ENCODE measurements at regions not wholly inside any gene's neighbourhood (a gene's known extent, or its start where the extent isn't known, plus 50 kb on each side); places are given as distances from the start of the nearest gene placed in this dataset.
"Not testable (repeated sequence)": the region's sequence is repeated elsewhere in the genome, so short reads cannot be mapped to it uniquely, and the experiment has no call there.

DNA sequence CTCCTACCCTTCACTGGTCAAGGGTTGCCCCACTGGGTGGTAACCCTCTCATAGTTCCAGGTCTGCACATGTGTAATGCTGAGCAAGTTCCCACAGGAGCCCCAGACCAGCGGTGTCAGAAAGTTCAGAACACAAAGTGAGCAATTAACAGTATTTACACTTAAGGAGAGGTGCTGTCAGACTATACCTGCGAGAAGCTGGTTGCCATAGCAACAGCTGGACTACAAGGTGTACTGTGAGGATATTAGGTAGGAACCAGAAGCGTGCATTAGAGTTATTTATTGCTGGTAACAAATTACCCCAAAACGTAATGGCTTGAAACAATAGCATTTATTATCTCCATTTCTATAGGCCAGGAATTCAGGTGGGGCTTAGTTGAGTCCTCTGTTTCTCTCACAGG lies 317.0 kb upstream of the RPS23 start:
- DNase-seq, result no peak

- no peak for DNase-seq
Observed at GRCh38 chr5:82594097-82594496, 315.9 kb upstream of the RPS23 start.

DNA sequence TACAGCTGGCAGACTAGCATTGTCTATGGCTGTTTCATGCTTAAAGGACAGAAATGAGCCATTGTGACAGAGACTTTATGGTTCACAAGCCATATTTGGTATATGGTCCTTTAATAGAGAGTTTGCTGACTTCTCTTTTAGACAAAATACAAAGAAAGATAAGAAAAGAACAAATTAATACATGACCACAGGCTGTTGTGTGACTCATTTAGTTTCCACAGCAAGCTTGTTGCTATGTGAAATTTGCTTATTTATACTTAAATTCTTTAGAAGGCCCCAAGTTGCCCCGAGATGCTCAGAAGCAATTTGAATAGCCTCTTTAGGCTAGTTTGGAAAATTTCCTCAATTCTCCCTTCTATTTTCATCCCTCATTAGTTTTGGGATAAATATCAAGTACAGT lies 315.3 kb upstream of the RPS23 start:
- DNase-seq, result no peak

DNA sequence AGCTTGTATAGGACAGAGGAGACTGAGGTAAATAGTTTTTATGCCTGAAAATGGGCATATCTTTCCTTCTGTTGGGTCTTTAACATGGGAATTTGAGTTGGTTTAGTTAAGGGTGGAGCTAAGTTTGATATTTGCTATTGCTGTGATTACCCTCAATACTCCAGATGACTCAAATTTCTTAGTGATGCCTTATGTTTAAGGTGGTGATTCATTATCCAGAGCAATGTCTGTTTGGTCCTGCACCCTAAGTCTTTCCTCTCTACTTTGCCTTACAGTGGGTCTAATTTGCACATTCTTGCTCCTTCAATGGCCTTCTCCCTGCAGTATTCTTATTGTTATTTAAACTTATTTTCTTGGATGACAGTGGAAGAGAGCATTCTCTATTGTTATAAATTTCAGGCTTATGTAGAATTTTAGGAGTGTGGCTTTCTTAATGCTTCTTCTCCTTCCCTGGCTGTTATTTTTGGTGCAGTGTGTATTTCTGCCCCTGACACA lies 312.9 kb upstream of the RPS23 start:
- no peak for DNase-seq

DNA sequence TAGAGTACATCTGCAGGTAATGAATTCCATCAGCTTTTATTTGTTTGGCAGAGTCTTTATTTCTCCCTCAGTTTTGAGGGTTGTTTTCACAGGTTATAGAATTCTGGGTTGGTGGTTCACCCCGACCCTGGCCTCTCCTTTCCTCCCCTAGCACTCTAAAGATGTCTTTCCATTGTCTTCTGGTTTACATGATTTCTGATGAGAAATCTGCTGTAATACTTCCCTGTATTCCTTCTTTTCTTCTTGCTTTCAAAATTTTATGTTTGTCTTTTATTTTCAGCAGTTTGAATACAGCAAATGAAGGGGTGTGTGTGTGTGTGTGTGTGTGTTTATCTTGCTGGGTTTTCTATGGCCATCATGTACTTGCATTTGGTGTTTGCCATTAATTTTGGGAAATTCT lies 312.0 kb upstream of the RPS23 start:
- no peak for DNase-seq

GRCh38 chr5:82586661-82587310 lies 308.6 kb upstream of the RPS23 start:
- DNase-seq, result no peak

GRCh38 chr5:82586181-82586580 lies 308.0 kb upstream of the RPS23 start:
- DNase-seq, result no peak

GRCh38 chr5:82584631-82585030 lies 306.5 kb upstream of the RPS23 start:
- DNase-seq, result no peak

- not testable (repeated sequence) for DNase-seq
Observed at GRCh38 chr5:82583331-82583730, 305.2 kb upstream of the RPS23 start.

DNA sequence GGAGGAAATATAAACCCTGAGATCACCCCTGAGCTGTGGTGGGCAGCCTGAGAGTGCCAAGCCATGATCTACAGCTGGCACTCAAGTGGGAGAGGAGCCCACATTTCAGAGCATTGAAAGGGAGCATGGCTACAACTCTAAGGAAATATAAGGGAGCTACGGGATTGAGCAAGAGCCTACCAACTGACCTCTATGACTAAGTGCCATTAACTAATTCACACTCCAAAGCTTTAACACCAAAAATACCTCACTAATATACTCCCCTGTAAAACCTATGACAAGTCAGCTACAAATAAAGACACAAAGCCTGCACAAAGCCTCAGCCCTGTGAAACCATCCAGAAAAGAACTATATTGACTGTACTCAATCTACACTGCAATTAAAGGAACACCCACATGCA lies 286.8 kb upstream of the RPS23 start:
- DNase-seq, result no peak

- no peak for DNase-seq
Observed at GRCh38 chr5:82563745-82564144, 285.6 kb upstream of the RPS23 start.

DNA sequence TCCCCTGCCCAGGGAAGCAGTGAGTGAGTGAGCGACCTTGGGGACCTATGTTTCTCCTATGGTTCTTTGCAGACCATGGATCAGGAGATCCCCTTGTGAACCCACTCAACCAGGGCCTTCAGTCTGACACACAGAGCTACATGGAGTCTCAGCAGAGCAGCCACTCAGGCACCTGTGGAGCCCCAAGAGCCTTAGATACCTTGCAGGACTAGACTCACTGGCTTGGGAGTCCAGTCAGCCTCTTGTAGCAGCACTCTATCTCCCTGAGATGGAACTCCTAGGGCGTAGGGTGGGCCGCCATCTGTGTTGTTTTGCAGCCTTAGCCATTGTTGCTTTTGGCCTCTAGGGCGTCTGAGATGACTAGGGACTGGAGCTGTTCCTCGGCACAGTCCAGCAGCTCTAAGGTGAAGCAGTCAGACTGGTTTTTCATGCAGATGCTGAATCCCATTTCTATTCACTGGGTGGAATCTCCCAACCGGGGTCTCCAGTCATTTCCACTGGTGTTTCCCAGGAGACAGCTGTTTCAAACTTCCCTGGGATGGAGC lies 284.6 kb upstream of the RPS23 start:
- DNase-seq, result no peak

DNA sequence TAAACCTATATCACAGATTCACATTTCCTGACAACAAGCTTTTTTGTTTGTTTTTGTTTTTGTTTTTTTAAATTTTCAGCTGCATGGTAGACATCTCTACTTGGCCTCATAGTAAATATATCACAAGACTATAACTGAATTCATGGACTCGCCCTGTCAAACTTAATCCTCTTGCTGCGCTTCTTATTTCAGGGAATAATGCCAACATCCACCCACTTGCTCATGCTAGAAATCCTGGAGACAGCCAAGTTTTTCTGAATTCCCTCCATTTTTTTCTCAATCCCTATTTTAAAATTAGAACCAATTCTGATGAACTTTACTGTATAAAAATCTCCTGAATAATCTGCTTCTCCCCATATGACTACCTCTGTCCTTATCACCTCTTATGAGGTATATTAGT lies 283.6 kb upstream of the RPS23 start:
- no peak for DNase-seq

- DNase-seq, result no peak
Observed at GRCh38 chr5:82560969-82561368, 282.8 kb upstream of the RPS23 start.

DNA sequence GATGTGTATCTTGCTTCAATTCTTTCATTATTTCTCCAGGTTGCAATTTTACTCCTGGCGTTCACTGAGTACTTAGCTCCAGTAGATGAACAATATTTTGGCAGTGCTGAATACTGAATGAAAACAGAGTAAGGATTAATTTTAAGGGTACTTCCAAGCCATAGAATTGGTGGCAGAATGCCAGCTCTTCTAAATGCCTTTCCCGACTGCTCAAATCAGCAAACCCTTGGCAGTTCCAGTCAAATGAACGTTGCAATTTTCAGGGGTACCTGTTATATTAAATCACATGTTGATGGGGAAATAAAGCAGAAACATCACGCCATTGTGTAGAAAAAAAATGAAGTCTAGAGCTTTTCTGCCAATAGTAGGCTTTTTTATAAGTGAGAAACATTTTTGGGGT lies 282.4 kb upstream of the RPS23 start:
- no peak for DNase-seq

DNA sequence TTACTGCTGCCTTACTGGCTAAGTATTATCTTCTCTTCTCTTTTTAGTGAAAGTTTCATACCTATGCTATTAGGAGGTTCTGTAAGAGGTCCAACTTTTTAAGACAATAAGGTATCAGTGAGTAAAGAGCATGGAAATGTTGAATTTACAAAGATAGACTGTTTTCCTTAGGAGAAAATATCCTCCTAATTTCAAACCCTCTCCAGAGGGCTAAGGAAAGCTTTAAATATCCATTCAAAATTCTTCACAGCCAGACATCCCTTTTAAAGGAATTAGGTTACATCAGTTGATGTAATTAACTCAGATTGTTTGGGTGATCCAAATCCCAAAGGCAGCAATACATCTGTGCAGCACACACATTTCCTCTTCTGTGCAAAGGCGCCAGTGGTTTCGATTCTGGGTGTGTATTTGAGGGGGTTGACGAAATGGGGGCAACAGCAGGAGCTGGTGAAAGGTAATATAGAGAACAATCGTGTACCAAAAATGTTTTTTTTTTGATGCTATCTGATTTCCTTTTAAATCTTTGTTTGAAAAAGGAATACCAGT lies 273.8 kb upstream of the RPS23 start:
- DNase-seq, result no peak

GRCh38 chr5:82551192-82551591 lies 273.0 kb upstream of the RPS23 start:
- DNase-seq, result no peak

DNA sequence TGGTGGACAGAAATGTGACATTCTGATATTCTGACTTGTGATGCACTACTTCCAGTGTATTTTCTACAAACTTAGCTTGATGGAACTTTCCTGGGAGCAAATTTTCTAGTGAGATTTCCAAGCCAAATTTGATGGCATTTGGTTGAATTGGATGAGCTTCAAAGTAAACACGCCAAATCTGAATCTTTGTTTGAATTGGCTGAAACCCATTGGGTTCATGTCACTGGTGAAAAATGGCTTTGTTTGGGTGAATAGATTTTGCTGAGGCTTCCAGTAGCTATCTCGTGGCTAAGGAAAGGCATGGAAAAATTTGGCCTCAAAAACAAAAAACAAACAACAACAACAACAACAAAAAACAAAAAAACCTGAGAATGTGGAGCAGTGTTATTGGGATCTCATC lies 271.1 kb upstream of the RPS23 start:
- no peak for DNase-seq

DNA sequence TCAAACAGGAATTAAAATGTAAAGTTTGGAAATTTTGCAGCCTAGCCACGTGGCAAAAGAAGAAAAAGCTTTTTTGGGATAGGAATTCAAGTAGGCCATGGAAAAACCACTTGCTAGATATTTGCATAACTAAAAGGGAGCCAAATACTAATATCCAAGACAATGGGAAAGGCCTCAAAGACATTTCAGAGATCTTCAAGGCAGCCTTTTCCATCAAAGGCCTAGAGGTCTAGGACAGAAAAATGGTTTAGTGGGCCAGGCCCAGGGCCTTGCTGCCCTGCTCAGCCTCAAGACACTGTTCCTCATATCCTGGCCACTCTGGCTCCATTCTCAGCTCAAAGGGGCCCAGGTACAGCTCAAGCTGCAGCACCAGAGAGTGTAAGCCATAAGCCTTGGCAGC lies 265.9 kb upstream of the RPS23 start:
- DNase-seq, result no peak

DNA sequence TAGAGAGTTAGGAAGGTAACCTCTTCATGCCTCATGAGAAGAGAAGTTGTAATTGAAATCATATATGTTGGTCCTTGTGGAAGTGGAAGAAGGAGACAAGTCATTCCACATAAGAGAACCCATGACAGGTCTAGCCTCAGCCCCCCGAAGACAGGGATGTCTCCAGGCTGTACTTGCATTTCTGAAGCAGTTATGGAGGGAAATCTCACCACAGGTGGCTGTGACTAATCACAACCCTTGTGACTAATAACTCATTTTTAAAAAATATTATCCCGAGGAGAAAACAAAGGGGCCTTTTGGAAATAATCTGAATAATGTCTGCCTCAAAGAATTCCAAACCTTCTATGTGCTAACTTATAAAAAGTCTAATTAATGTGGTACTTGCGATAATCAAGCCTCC lies 262.1 kb upstream of the RPS23 start:
- no peak for DNase-seq

- no peak for DNase-seq
Observed at GRCh38 chr5:82538339-82539034, 260.3 kb upstream of the RPS23 start.

- DNase-seq, result no peak
Observed at GRCh38 chr5:82537687-82538306, 259.6 kb upstream of the RPS23 start.

DNA sequence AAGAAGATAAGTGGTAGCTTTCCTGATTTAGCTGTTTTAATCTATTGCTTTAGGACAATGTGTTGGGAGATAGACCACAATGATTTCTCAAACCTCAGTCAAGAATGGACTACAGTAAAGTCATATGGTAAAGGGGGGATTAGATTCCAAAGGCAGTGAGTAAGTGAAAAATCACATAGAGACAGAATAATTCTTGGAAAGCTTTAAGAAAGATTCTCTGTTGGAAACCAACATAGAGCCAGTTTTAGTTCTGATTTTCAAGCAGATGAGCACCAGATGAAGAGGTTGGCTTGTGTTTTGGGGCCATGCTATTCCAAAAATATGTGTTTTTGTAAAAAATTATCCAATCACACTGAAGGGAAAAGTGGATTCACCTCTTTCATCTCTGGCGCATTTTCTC lies 256.8 kb upstream of the RPS23 start:
- DNase-seq, result no peak

DNA sequence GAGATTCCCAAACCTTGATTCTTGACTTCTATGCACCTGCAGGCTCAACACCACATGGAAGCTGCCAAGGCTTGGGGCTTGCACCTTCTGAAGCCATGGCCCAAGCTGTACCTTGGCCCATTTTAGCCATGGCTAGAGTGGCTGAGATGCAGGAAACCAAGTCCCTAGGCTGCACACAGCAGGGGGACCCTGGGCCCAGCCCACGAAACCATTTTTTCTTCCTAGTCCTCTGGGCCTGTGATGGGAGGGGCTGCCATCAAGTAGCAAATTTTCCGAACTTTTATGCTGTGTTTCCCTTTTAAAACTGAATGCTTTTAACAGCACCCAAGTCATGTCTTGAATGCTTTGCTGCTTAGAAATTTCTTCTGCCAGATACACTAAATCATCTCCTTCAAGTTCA lies 253.9 kb upstream of the RPS23 start:
- not testable (repeated sequence) for DNase-seq

Measured in activated CD4-positive, alpha-beta T cell treated with anti-CD3 and anti-CD28 coated beads, Interleukin-2, amount 50 U/mL, for 48 hours (primary cell).